K562 (cell line): ENCODE measurements at regions not wholly inside any gene's neighbourhood (a gene's known extent, or its start where the extent isn't known, plus 50 kb on each side); places are given as distances from the start of the nearest gene placed in this dataset.

Source experiments
- ATAC-seq: fragments of 200-7000 bp; cut with Tn5 transposase; 3 replicates; pipeline ENCODE4 v1.9.1; 2020; ENCODE audit warnings: moderate library complexity
- BruUV-seq: library from RNA; stranded (reverse); fragments of 400-500 nt; replicated peaks from 2 replicates; lab custom pipeline; 2021; lab: Mats Ljungman, UMichigan
- CTCF ChIA-PET: fragments of 300-600 bp; formaldehyde crosslinking; extraction: SDS; loops from one replicate; lab custom pipeline; 2021; ENCODE audit warnings: low intra/inter-chr PET ratio; lab: Yijun Ruan, JAX
- POLR2A ChIA-PET: fragments of 300-600, 350-650 bp; sonication (Branson Sonifier 250); formaldehyde crosslinking; extraction: SDS; loops from one replicate; lab custom pipeline; 2021; ENCODE audit warnings: antibody characterized with exemption, inconsistent platforms; lab: Yijun Ruan, JAX
- DNase-seq, 4 experiments: peaks; one replicate each; pipeline versions ENCODE4 v3.0.0 to v3.0.0-alpha.2; 2011 to 2018; ENCODE audit warnings: low spot score in 3 of 4, mixed read lengths in 3 of 4; ENCODE audit errors: extremely low read depth in 1 of 4
- FAIRE-seq: peaks from 2 replicates; lab custom pipeline; 2011; peaks lifted over from hg19 to GRCh38; lab: Jason Lieb, UNC
- H2AFZ ChIP-seq: 2 replicates; pipeline ENCODE4 v1.6.0; 2011; ENCODE audit warnings: low read depth, low read length, control low read depth, inconsistent platforms
- H3K27ac ChIP-seq: fragments of 200-600 bp; 3 replicates; pipeline ENCODE4 v1.8.0; 2011; ENCODE audit warnings: low read depth, mild to moderate bottlenecking, control low read depth, inconsistent platforms, low read length, moderate library complexity, mixed read lengths; ENCODE audit errors: extremely low read depth
- H3K27me3 ChIP-seq, 2 experiments: fragments of 300-600 bp in 1 of 2; 2 replicates in 1 of 2; 3 replicates in 1 of 2; pipeline versions ENCODE4 v1.6.0 to v1.8.0; 2011; ENCODE audit warnings: inconsistent platforms in 2 of 2, low read length in 2 of 2, mild to moderate bottlenecking in 1 of 2, mixed read lengths in 1 of 2, moderate library complexity in 1 of 2; ENCODE audit not compliant: control insufficient read depth in 2 of 2, insufficient read depth in 2 of 2
- H3K36me3 ChIP-seq: fragments of 300-600 bp; 3 replicates; pipeline ENCODE4 v1.8.0; 2011; ENCODE audit warnings: mild to moderate bottlenecking, low read length, inconsistent platforms; ENCODE audit not compliant: control insufficient read depth, insufficient read depth
- H3K4me1 ChIP-seq, 2 experiments: fragments of 200-600 bp in 1 of 2; replicated peaks in 1 of 2; 2 replicates in 1 of 2; 3 replicates in 1 of 2; pipeline versions ENCODE4 v1.5.1 to v1.8.0; 2011; ENCODE audit warnings: inconsistent platforms in 2 of 2, low read length in 2 of 2, mild to moderate bottlenecking in 1 of 2, mixed read lengths in 1 of 2, moderate library complexity in 1 of 2; ENCODE audit not compliant: control insufficient read depth in 2 of 2, insufficient read depth in 2 of 2
- H3K4me2 ChIP-seq: 2 replicates; pipeline ENCODE4 v1.6.1; 2011; ENCODE audit warnings: low read length, control low read depth, inconsistent platforms, mixed read lengths; ENCODE audit not compliant: insufficient read depth
- H3K4me3 ChIP-seq: fragments of 200-600 bp; sonication (generic), shearing (Covaris generic); 2 replicates; pipeline ENCODE4 v1.5.1; 2016; ENCODE audit warnings: control low read depth, inconsistent platforms
- H3K79me2 ChIP-seq: fragments of 200-600 bp; 3 replicates; pipeline ENCODE4 v1.8.0; 2011; ENCODE audit warnings: low read length, inconsistent platforms; ENCODE audit not compliant: control insufficient read depth, insufficient read depth
- H3K9ac ChIP-seq, 2 experiments: 2 replicates each; pipeline versions ENCODE4 v1.6.0 to v1.6.1; 2011; ENCODE audit warnings: low read depth in 2 of 2, low read length in 2 of 2, control low read depth in 1 of 2, inconsistent platforms in 1 of 2, mild to moderate bottlenecking in 1 of 2, mixed read lengths in 1 of 2; ENCODE audit not compliant: insufficient read depth in 1 of 2
- H3K9me1 ChIP-seq: one replicate; pipeline ENCODE4 v1.6.0; 2011; ENCODE audit warnings: inconsistent platforms, mild to moderate bottlenecking, low read length, moderate library complexity; ENCODE audit not compliant: control insufficient read depth, insufficient read depth
- H3K9me3 ChIP-seq: replicated peaks from 2 replicates; pipeline ENCODE4 v1.5.1; 2011; ENCODE audit warnings: low read depth, low read length, inconsistent platforms; ENCODE audit not compliant: control insufficient read depth, insufficient read depth
- H4K20me1 ChIP-seq: replicated peaks from 2 replicates; pipeline ENCODE4 v1.6.1; 2011; ENCODE audit warnings: low read length, inconsistent platforms, mixed read lengths; ENCODE audit not compliant: control insufficient read depth, insufficient read depth
- BMI1 ChIP-seq: fragments of 150-350 bp; IDR thresholded peaks from 2 replicates; pipeline ENCODE4 v1.6.1; 2014; ENCODE audit warnings: low read length
- EGR1 ChIP-seq: fragments of 450-650 bp; conservative IDR thresholded peaks from 2 replicates; pipeline ENCODE4 v1.6.1; 2017; ENCODE audit warnings: mild to moderate bottlenecking
- GABPB2 ChIP-seq: fragments of 250-450 bp; sonication (Bioruptor Pico); conservative IDR thresholded peaks from 2 replicates; pipeline ENCODE4 v1.5.1; 2021; ENCODE audit warnings: mild to moderate bottlenecking
- HOXB6 ChIP-seq: fragments of 250-450 bp; sonication (Bioruptor Pico); IDR thresholded peaks from 2 replicates; pipeline ENCODE4 v1.5.1; 2022; ENCODE audit warnings: mild to moderate bottlenecking, borderline replicate concordance
- IRF2 ChIP-seq: sonication (generic); formaldehyde crosslinking; IDR thresholded peaks from 2 replicates; pipeline ENCODE4 v1.8.1; 2022; ENCODE audit warnings: mild to moderate bottlenecking, missing genetic modification reagents
- MEIS2 ChIP-seq: fragments of 450-650 bp; IDR thresholded peaks from 2 replicates; pipeline ENCODE4 v1.6.1; 2014; ENCODE audit warnings: mild to moderate bottlenecking; ENCODE audit not compliant: partially characterized antibody
- MTA3 ChIP-seq: fragments of 450-650 bp; formaldehyde crosslinking; IDR thresholded peaks from 2 replicates; pipeline ENCODE4 v1.6.1; 2017; ENCODE audit warnings: mild to moderate bottlenecking, borderline replicate concordance
- PURB ChIP-seq: sonication (generic); formaldehyde crosslinking; IDR thresholded peaks from 2 replicates; pipeline ENCODE4 v1.9.0; 2021; ENCODE audit warnings: low read depth, mild to moderate bottlenecking, missing genetic modification reagents
- RAD51 ChIP-seq: fragments of 450-650 bp; IDR thresholded peaks from 2 replicates; pipeline ENCODE4 v1.7.1; 2016; ENCODE audit warnings: low read depth, mild to moderate bottlenecking, borderline replicate concordance
- RBBP5 ChIP-seq: fragments of 200-600 bp; sonication (generic); IDR thresholded peaks from 2 replicates; pipeline ENCODE4 v1.6.1; 2012; ENCODE audit warnings: borderline replicate concordance, mild to moderate bottlenecking, low read length, control low read depth, inconsistent platforms; ENCODE audit not compliant: insufficient read depth, poor library complexity, severe bottlenecking
- RUNX1 ChIP-seq: sonication (generic); IDR thresholded peaks from 2 replicates; pipeline ENCODE4 v1.6.1; 2016; ENCODE audit warnings: antibody characterized with exemption, low read depth
- SETDB1 ChIP-seq: IDR thresholded peaks from one replicate; pipeline ENCODE4 v1.6.1; 2012; ENCODE audit warnings: low read length, control low read depth, inconsistent platforms
- SLC30A9 ChIP-seq: fragments of 250-450 bp; sonication (Bioruptor Pico); IDR thresholded peaks from 2 replicates; pipeline ENCODE4 v1.8.0; 2022; ENCODE audit warnings: mild to moderate bottlenecking, moderate library complexity
- SMAD2 ChIP-seq: fragments of 150-350 bp; IDR thresholded peaks from 2 replicates; pipeline ENCODE4 v1.6.1; 2014; ENCODE audit warnings: low read depth, mild to moderate bottlenecking, low read length
- SMAD3 ChIP-seq: fragments of 450-650 bp; formaldehyde crosslinking; conservative IDR thresholded peaks from 2 replicates; pipeline ENCODE4 v1.4.0; 2020; ENCODE audit warnings: mild to moderate bottlenecking
- SMARCA4 ChIP-seq: fragments of 450-650 bp; IDR thresholded peaks from 2 replicates; pipeline ENCODE4 v1.6.1; 2016
- ZBTB1 ChIP-seq: sonication (generic); formaldehyde crosslinking; IDR thresholded peaks from 2 replicates; pipeline ENCODE4 v1.8.1; 2023; ENCODE audit warnings: missing genetic modification reagents, low read depth, mild to moderate bottlenecking, borderline replicate concordance
- ZNF217 ChIP-seq: sonication (generic); formaldehyde crosslinking; IDR thresholded peaks from 2 replicates; pipeline ENCODE4 v1.8.0; 2022; ENCODE audit warnings: mild to moderate bottlenecking, missing genetic modification reagents
- ZNF507 ChIP-seq: conservative IDR thresholded peaks from 2 replicates; pipeline ENCODE4 v1.6.1; 2017; ENCODE audit warnings: missing genetic modification characterization, missing compliant biosample characterization
- ZNF696 ChIP-seq: fragments of 250-450 bp; sonication (Bioruptor Pico); conservative IDR thresholded peaks from 2 replicates; pipeline ENCODE4 v1.4.0; 2020; ENCODE audit warnings: mild to moderate bottlenecking, moderate library complexity
- ZNF780A ChIP-seq: fragments of 250-450 bp; sonication (Bioruptor Pico); IDR thresholded peaks from 2 replicates; pipeline ENCODE4 v1.5.0; 2021; ENCODE audit warnings: mild to moderate bottlenecking
- WGBS: fragments of 100-300 bp; shearing (Covaris generic); methylation state at CpG from one replicate; pipeline ENCODE4 v1.1.6; 2016; ENCODE audit warnings: low coverage, mixed read lengths; ENCODE audit not compliant: insufficient coverage; ENCODE audit errors: missing lambda C conversion rate; 5-methylcytosine and 5-hydroxymethylcytosine counted together
- in situ Hi-C: fragments of 300-500 bp; cut with MboI; formaldehyde crosslinking; loops from 4 replicates; pipeline ENCODE4 v1.15.0; 2018; ENCODE audit warnings: inconsistent platforms, mixed read lengths
- intact Hi-C: fragments of 100-400 bp; cut with micrococcal nuclease; formaldehyde crosslinking; loops from 2 replicates; pipeline ENCODE4 v1.14.2; 2022

DNA sequence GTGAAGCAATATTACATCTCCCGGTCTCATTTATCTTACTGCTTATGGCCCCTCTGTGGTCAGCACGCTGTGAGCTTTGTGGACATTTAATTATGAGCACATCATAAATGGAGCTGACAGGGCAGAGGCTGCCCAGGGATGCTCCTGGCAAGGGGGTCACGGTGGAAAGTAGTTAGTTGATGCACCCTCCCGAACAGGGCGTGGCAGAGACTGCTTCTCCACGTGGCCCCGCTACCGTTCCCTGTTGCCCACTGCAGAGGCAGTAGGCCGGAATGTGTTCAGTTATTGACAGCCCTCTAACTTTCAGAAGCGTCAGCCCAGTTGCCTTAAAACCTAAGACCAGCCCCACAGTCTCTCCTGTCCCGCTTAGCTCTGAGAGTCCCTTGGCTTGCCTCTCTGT, 180.3 kb upstream of the ZNF507 start:
- no TSS peak for BruUV-seq
- ChIA-PET CTCF (no interaction called here), POLR2A (interaction anchor here (0.5 kb wide), 1 partner anchor 25 kb away, joined by 3 read pairs; no protein-coding TSS in a partner anchor)
- no peak overlapping the region for H3K4me3 ChIP-seq
- H3K4me1 ChIP-seq, result no peaks in the 10 kb centered on the region
- H3K27me3 ChIP-seq, result peaks cover 0 to 15% of the 10 kb centered on the region in 2 experiments; a peak in 3 of 5 replicates
- intact Hi-C loops, result no loop called here
- no peaks in the 10 kb centered on the region for H3K9me3 ChIP-seq
- FAIRE-seq (no peak), DNase-seq (no peak), ATAC-seq (no peak)
- no peak overlapping the region for H2AFZ ChIP-seq
- under 1% methylated on average over 10 of the region's 11 CpGs for WGBS
- no peaks in the 10 kb centered on the region for H3K79me2 ChIP-seq
- H3K27ac ChIP-seq, result no peak overlapping the region
- H3K9ac ChIP-seq, result no peak overlapping the region
- no peak overlapping the region for H3K4me2 ChIP-seq
- H4K20me1 ChIP-seq, result no peaks in the 10 kb centered on the region
- no peaks in the 10 kb centered on the region for H3K9me1 ChIP-seq
- TF ChIP-seq HOXB6 (no peak), SLC30A9 (CRISPR knock-in tag) (no peak), ZNF696 (no peak), MTA3 (no peak), BMI1 (no peak), MEIS2 (no peak)
- in situ Hi-C loops, result no loop called here
- no peaks in the 10 kb centered on the region for H3K36me3 ChIP-seq

DNA sequence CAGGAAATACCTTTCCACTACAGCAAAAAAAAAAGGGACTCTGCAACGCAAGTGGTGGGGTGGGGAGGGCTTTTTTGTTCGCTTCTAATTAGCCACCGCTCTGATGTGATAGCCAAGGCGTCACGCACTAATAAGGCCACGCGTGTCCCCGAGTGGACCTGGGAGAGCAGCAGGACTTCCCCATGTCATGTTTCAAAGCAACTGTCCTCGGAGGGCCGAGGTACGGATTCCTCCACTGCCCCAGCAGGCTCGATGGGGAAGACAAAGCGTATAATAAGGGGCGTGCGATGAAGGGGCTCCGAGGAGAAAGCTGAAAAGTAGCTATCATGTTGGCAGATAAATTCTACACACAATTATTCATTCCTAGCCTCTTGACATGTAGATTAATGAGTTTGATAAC, 179.7 kb upstream of the ZNF507 start:
- TF ChIP-seq SMAD2 (no peak), PURB (CRISPR knock-in tag) (no peak), GABPB2 (CRISPR knock-in tag) (no peak), SETDB1 (no peak), RAD51 (no peak), IRF2 (CRISPR knock-in tag) (no peak), EGR1 (no peak), ZNF217 (no peak), ZNF780A (CRISPR knock-in tag) (no peak), RUNX1 (no peak), ZNF507 (tag) (no peak), SMARCA4 (no peak), RBBP5 (no peak), SMAD3 (CRISPR knock-in tag) (no peak), ZBTB1 (CRISPR knock-in tag) (no peak)
- DNase-seq, result no peak
- ChIA-PET CTCF (no interaction called here), POLR2A (no interaction called here)
- no peaks in the 10 kb centered on the region for H4K20me1 ChIP-seq
- no peaks in the 10 kb centered on the region for H3K9me1 ChIP-seq
- H3K79me2 ChIP-seq, result no peaks in the 10 kb centered on the region
- BruUV-seq, result no TSS peak
- intact Hi-C loops (no loop called here), in situ Hi-C loops (no loop called here)
- peaks cover 0 to 15% of the 10 kb centered on the region in 2 experiments; a peak in 3 of 5 replicates for H3K27me3 ChIP-seq
- no peak for ATAC-seq
- H3K4me2 ChIP-seq, result no peak overlapping the region
- no peak for FAIRE-seq
- H3K9me3 ChIP-seq, result no peaks in the 10 kb centered on the region
- H2AFZ ChIP-seq, result no peak overlapping the region
- no peak overlapping the region for H3K9ac ChIP-seq
- no peaks in the 10 kb centered on the region for H3K4me1 ChIP-seq
- under 1% methylated on average over 16 of the region's 16 CpGs for WGBS
- no peak overlapping the region for H3K4me3 ChIP-seq
- H3K27ac ChIP-seq, result no peak overlapping the region
- H3K36me3 ChIP-seq, result no peaks in the 10 kb centered on the region
